ENCODE measurements at regions not wholly inside any gene's neighbourhood (a gene's known extent, or its start where the extent isn't known, plus 50 kb on each side); places are given as distances from the start of the nearest gene placed in this dataset.

GRCh38 chr1:244974106-244974505 is 109.8 kb upstream of the HNRNPU start:
- no peak for DNase-seq

DNA sequence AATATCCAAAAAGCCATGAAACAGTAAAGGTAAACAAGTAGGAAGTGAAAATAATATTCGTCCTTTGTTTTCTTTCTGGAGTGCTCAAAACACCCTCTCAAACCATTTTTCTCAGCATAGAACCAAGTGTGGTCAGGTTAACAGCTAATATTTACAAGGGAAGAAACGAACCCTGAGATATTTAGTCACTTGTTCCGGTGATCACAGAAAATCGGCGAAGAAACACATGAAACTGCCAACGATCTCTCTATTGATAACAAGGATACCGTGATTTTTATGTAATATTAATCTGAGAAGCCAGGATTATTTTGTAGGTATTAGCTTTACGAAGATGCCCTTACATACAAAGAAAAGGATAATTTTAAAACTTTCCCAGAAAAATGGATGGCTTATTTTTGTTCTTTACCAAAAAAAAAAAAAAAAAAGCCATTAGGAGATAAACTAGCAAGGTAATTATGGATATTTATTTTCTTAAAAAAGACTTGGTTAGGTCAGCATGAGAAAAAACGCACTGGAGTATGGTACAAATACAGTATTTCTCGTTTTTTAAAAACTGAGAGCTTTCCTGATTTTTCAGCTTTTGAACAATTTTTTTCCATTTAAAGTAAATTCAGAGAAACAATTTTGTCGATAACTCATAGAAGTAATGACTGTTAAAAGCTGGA is 107.3 kb upstream of the HNRNPU start:
- no peak for DNase-seq

- DNase-seq, result peak; percentile 43 to 100 (median 94)
Measured at GRCh38 chr1:244970744-244971551, 106.6 kb upstream of the HNRNPU start.

- DNase-seq, result peak in 21 of 56 donors; percentile 54 to 98 (median 91)
Measured at GRCh38 chr1:244970236-244970743, 105.9 kb upstream of the HNRNPU start.

DNA sequence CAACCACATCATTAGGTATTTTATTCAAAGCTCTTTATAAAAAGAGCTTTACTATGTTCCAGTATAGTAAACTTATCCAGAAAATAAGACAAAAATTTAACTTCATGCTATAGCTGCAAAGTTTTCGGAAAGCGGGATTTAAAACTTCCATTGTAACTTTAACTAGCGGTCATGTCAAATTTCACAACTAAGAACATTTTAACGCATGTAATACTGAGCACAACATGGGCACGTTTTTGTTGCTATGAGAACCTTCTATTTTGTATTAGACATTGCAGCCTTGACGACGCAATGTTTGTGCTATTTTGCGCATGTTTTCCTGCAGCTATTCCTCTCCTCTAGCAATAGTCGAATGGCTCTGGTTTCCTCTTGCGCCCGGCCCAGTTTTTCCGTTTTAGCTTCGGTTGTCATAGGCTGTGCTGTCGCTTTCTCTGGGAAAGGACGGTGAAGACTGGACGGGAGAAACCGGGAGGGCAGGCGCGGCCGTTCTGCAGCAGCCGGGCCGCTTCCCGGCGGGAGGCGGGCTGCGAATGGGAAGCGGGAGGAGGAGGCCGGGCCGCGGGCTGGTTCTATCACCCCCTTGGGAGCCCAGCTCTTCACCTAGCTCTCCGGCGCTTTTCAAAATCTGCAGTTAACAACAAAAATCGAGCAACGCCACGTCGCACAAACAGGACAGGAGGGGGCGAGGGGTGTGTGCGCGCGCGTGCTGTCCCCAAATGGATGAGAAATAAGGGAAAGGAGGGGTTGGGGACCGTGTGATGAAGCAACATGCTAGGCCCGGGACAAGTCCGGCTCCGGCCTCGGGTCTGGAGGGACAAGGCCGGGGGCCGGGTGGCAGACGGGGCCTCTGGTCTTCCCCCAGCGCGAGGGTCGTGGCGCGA is 105.3 kb upstream of the HNRNPU start:
- peak in 55 of 56 donors; percentile 42 to 94 (median 80) for DNase-seq

DNA sequence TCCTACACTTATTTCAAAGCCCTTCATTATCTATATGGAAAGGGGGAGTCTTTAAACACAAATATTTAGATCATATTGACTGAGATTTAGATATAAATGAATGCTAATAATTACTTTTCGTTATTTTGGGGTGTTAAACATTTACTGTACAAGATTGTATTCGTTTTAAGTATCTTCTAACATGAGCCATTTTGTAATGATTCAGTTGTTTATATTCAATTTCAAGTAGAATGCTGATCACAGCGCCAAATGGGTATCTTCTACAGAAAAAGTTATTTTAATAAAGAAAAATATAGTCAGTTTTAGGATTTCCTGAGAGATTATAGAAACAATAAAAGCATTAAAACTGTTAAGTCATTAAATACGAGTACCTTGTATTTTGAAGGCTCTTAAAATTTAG is 104.5 kb upstream of the HNRNPU start:
- no peak for DNase-seq

GRCh38 chr1:244968471-244968871 is 104.1 kb upstream of the HNRNPU start:
- no peak for DNase-seq

GRCh38 chr1:244967159-244967558 is 102.8 kb upstream of the HNRNPU start:
- DNase-seq, result no peak

GRCh38 chr1:244965185-244966030 is 101.1 kb upstream of the HNRNPU start:
- no peak for DNase-seq

- DNase-seq, result peak in 15 of 56 donors; percentile 1 to 23 (median 5)
Measured at GRCh38 chr1:244964112-244964971, 100.0 kb upstream of the HNRNPU start.

DNA sequence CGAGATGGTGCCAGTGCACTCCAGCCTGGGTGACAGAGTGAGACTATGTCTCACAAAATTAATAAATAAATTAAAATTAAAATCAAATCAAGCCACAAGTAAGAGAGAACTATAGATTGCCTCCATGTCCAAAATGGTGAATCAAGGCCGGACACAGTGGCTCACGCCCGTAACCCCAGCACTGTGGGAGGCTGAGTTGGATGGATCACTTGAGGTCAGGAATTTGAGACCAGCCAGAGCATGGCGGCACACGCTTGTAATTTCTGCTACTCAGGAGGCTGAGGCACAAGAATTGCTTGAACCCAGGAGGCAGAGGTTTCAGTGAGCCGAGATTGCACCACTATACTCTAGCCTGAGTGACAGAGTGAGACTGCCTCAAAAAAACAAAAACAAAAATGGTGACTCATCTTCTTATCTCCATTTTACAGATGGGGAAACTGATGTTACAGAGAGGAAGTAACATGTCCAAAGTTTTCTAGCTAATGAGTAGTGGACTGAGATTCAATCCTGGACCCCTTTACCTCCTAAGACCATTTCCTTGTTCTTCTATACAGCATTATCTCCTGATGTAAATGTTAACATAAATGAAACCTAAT is 99.0 kb upstream of the HNRNPU start:
- no peak for DNase-seq

DNA sequence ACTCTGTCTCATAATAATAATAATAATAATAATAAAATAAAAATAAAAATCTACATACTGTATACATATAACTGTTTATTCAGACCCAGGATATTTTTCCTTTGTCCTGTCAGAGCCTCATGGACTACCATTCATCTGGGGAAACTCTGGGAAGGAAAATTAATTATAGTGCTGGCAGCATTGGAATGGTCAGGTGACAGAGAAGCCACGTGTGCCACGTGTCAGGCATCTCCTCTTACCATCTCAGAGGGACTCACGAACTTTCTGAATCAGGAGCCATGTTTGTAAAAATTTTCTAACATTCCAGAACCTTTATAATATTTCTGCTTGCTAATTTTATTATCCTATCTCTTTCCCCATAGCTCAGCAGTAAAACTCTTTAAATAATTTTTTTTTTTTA is 97.8 kb upstream of the HNRNPU start:
- no peak for DNase-seq

DNA sequence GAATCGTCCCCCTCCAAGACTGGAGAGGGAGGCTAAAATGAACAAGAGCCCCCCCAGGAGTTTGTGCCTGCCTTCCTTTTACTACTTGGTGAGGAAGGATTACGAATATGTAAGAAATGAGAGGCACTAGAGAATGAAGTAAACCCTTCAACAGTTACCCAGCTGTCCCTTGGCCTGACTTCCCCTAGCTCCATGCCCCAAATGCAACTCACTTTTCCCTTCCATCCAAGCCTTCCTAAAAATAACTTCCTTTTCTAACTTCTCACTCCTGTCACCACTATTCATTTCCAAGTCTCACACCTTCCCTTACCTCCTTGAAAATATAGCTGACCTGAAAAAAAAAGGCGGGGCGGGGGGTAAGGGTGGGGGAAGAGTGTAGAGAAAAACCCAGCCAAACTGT is 96.6 kb upstream of the HNRNPU start:
- no peak for DNase-seq

- DNase-seq, result no peak
Measured at GRCh38 chr1:244958593-244958992, 94.2 kb upstream of the HNRNPU start.

GRCh38 chr1:244957525-244957924 is 93.2 kb upstream of the HNRNPU start:
- no peak for DNase-seq

DNA sequence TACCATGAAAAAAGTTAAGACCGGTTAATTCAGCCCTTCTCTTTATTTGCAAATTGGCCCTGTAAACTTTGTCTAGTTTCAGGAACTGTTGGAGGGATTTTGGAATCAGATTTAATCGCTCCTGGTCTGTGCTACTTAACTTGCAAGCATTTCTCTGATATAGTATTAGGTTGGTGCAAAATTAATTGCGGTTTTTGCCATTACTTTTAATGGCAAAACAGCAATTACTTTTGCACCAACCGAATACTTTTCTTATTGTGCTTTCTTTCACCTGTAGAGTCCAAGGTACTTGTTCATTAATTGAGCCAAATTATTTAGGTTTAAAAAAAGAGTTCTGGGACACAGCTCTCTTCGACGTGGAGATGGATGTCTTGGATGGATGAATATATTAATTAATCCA is 92.8 kb upstream of the HNRNPU start:
- no peak for DNase-seq

- DNase-seq, result no peak
Measured at GRCh38 chr1:244955661-244956060, 91.3 kb upstream of the HNRNPU start.

GRCh38 chr1:244954359-244954758 is 90.0 kb upstream of the HNRNPU start:
- DNase-seq, result no peak

DNA sequence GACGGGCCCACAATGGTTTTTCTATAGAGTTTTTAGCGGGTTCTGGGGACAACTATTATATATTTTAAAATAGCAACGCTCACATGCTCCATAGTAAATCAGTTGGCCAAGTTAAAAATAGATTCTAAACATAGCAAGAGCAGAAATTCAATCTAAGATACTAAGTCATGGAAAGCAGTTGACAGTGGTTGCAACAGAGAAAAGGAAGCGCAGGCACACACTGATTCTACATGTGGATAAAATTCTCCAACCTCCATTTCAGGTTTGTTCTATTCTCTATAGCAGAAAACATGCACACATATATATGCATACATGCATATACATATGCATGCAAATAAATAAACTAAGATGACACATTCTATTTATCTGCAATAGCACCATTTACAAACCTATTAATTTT is 89.6 kb upstream of the HNRNPU start:
- DNase-seq, result no peak

Data from amygdala (tissue), 56 donors.